Breast epithelium (tissue), 3 donors: ENCODE measurements at regions not wholly inside any gene's neighbourhood (a gene's known extent, or its start where the extent isn't known, plus 50 kb on each side); places are given as distances from the start of the nearest gene placed in this dataset.

Source experiments
- CTCF ChIP-seq, 3 donors: fragments of 450-650 bp; IDR thresholded peaks; one replicate each; pipeline ENCODE4 v1.5.1; 2016 to 2017; ENCODE audit warnings: antibody characterized with exemption in 3 of 3, mild to moderate bottlenecking in 3 of 3, moderate library complexity in 3 of 3
- POLR2A ChIP-seq: fragments of 450-650 bp; IDR thresholded peaks from one replicate; pipeline ENCODE4 v1.6.1; 2016; ENCODE audit warnings: antibody characterized with exemption, mild to moderate bottlenecking, moderate library complexity

GRCh38 chr22:34781681-34782080 lies 284.3 kb upstream of the ISX start:
- TF ChIP-seq CTCF (IDR thresholded peaks at IDR 0.05) (no peak), POLR2A (no peak)
